A673 (cell line): ENCODE measurements at regions not wholly inside any gene's neighbourhood (a gene's known extent, or its start where the extent isn't known, plus 50 kb on each side); places are given as distances from the start of the nearest gene placed in this dataset.

ENCODE experiments used
- CTCF ChIP-seq: fragments of 300-800, 200-600 bp; sonication (generic); conservative IDR thresholded peaks from 2 replicates; pipeline ENCODE4 v1.5.1; 2017; ENCODE audit warnings: low read depth, mild to moderate bottlenecking, antibody characterized with exemption, low read length, moderate library complexity, mixed read lengths
- EZH2 ChIP-seq: fragments of 200-600 bp; sonication (generic); IDR thresholded peaks from 2 replicates; pipeline ENCODE4 v1.6.1; 2017; ENCODE audit warnings: borderline replicate concordance, low read depth, mild to moderate bottlenecking, mixed read lengths, antibody characterized with exemption, low read length; ENCODE audit not compliant: poor library complexity, severe bottlenecking

- TF ChIP-seq EZH2 (no peak), CTCF (no peak)
Measured at GRCh38 chrX:39777623-39778025, 320.1 kb downstream of the BCOR start.
